Fibroblast of the conjunctiva (primary cell): ENCODE measurements at regions not wholly inside any gene's neighbourhood (a gene's known extent, or its start where the extent isn't known, plus 50 kb on each side); places are given as distances from the start of the nearest gene placed in this dataset.
A peak's percentile ranks its signal among the peaks of the same experiment; 100 is the strongest.

Experiments
- DNase-seq: peaks from one replicate; pipeline ENCODE4 v3.0.0-alpha.2; 2010; ENCODE audit warnings: low read depth

DNA sequence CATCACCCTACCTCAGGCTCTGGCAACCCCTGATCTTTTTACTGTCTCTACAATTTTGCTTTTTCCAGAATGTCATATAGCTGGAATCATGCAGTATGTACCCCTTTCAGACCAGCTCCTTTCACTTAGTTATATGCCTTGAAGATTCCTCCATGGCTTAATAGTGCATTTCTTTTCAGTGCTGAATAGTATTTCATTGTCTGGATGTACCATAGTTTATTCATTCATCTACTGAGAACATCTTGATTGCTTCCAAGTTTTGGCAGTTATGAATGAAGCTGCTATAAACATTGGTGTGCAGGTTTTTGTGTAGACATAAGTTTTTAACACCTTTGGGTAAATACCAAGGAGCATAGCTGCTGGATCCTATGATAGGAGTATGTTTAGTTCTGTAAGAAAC lies 50.8 kb upstream of the ANP32A start:
- DNase-seq: no peak

GRCh38 chr15:68874788-68875187 lies 54.1 kb upstream of the ANP32A start:
- DNase-seq: no peak

GRCh38 chr15:68875377-68876116 lies 54.8 kb upstream of the SPESP1 start:
- DNase-seq: peak; percentile 88

GRCh38 chr15:68877626-68878025 lies 52.7 kb upstream of the SPESP1 start:
- DNase-seq: no peak

DNA sequence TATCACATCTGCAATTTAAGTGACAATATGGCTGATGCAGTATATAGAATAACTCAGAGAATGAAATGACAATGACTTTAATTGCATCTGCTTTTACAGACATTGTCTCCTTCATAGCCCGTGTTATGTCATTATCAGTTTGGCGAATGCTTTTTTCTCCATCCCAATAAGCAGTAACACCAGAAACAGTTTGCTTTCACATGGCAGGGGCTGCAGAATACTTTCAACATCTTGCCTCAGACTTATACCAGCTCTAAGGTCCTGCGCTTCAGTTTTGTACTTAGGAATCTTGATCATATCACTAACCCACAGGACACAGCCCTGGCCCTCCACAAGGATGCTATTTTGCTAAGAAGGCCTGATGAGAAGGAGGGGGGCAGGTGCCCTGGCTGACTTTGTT lies 49.9 kb upstream of the SPESP1 start:
- no peak for DNase-seq
